OCI-M1 (cell line): ENCODE measurements at regions not wholly inside any gene's neighbourhood (a gene's known extent, or its start where the extent isn't known, plus 50 kb on each side); places are given as distances from the start of the nearest gene placed in this dataset.
"Not testable (repeated sequence)": the region's sequence is repeated elsewhere in the genome, so short reads cannot be mapped to it uniquely, and the experiment has no call there.

Experiments used
- DNase-seq: peaks from one replicate; lab custom pipeline; 2025; lab: John Stamatoyannopoulos, UW

- DNase-seq: no peak
Measured at GRCh38 chr15:59830873-59831272, 141.8 kb upstream of the BNIP2 start.

- DNase-seq: no peak
Measured at GRCh38 chr15:59830098-59830497, 141.0 kb upstream of the BNIP2 start.

- no peak for DNase-seq
Measured at GRCh38 chr15:59828861-59829260, 139.7 kb upstream of the BNIP2 start.

- DNase-seq: no peak
Measured at GRCh38 chr15:59828263-59828662, 139.1 kb upstream of the BNIP2 start.

- DNase-seq: no peak
Measured at GRCh38 chr15:59825901-59826300, 136.8 kb upstream of the BNIP2 start.

- DNase-seq: no peak
Measured at GRCh38 chr15:59821286-59821685, 132.2 kb upstream of the BNIP2 start.

GRCh38 chr15:59819092-59819491, 130.0 kb upstream of the BNIP2 start:
- DNase-seq: peak; percentile 27

GRCh38 chr15:59818336-59818735, 129.2 kb upstream of the BNIP2 start:
- no peak for DNase-seq

- DNase-seq: no peak
Measured at GRCh38 chr15:59817834-59818233, 128.7 kb upstream of the BNIP2 start.

GRCh38 chr15:59817053-59817452, 127.9 kb upstream of the BNIP2 start:
- no peak for DNase-seq

- peak; percentile 10 for DNase-seq
Measured at GRCh38 chr15:59814409-59814808, 125.3 kb upstream of the BNIP2 start.

GRCh38 chr15:59812889-59813288, 123.8 kb upstream of the BNIP2 start:
- no peak for DNase-seq

- no peak for DNase-seq
Measured at GRCh38 chr15:59812250-59812870, 123.2 kb upstream of the BNIP2 start.

- not testable (repeated sequence) for DNase-seq
Measured at GRCh38 chr15:59803293-59803966, 114.3 kb upstream of the BNIP2 start.

- no peak for DNase-seq
Measured at GRCh38 chr15:59801649-59802048, 112.5 kb upstream of the BNIP2 start.

- no peak for DNase-seq
Measured at GRCh38 chr15:59798605-59798917, 109.4 kb upstream of the BNIP2 start.

GRCh38 chr15:59797756-59798604, 108.9 kb upstream of the BNIP2 start:
- DNase-seq: no peak

- no peak for DNase-seq
Measured at GRCh38 chr15:59794229-59794886, 105.2 kb upstream of the BNIP2 start.

GRCh38 chr15:59792359-59792758, 103.2 kb upstream of the BNIP2 start:
- no peak for DNase-seq

GRCh38 chr15:59791755-59792154, 102.6 kb upstream of the BNIP2 start:
- DNase-seq: no peak

- DNase-seq: no peak
Measured at GRCh38 chr15:59791079-59791478, 102.0 kb upstream of the BNIP2 start.

- not testable (repeated sequence) for DNase-seq
Measured at GRCh38 chr15:59786466-59786865, 97.3 kb upstream of the BNIP2 start.

- not testable (repeated sequence) for DNase-seq
Measured at GRCh38 chr15:59785981-59786380, 96.9 kb upstream of the BNIP2 start.
